ENCODE measurements at regions not wholly inside any gene's neighbourhood (a gene's known extent, or its start where the extent isn't known, plus 50 kb on each side); places are given as distances from the start of the nearest gene placed in this dataset.

- TF ChIP-seq CTCF (IDR thresholded peaks at IDR 0.05) (no peak), EZH2 (IDR thresholded peaks at IDR 0.05; ENCODE audit: borderline replicate concordance, insufficient read depth, low read depth, low read length, poor library complexity, severe bottlenecking) (no peak)
These were observed 643.7 kb downstream of the INHBA start for GRCh38 chr7:41058986-41059741.
